ENCODE measurements at regions not wholly inside any gene's neighbourhood (a gene's known extent, or its start where the extent isn't known, plus 50 kb on each side); places are given as distances from the start of the nearest gene placed in this dataset.

DNA sequence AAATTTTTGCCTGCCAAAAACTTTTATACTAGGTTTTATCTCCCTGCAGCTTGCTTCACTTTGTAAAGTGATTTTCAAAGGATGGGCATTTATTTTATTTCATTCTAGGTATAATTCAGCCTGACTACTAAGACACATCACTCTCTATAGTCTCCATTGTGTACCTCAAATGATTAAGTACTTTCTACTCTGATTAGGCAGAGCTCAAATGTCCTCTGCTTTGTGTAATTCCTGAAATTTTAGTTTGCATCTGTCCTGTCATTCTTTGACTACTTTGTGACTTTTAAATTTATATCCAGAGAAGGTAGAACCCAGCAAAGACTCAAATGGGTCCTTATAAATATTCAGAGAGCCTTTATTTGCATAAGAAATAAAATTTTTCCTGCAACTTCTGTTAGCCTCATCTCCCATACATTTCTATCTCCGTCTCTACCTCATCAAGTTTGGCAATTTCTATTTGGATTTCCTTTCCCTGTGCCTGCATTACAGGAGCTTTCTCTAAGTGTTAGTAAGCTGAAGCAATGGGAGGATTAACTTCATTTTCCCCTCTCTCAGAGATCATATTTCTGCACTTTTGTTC lies 1038.0 kb upstream of the ATXN8OS start:
- H3K9me3 Mint-ChIP-seq (ENCODE audit: low read depth), result no peaks in the 10 kb centered on the region
- H3K27me3 Mint-ChIP-seq, result no peaks in the 10 kb centered on the region
- H3K4me1 Mint-ChIP-seq (ENCODE audit: low read depth), result no peaks in the 10 kb centered on the region
- H3K27ac Mint-ChIP-seq, result no peak overlapping the region
- H3K36me3 Mint-ChIP-seq (ENCODE audit: insufficient read depth), result no peaks in the 10 kb centered on the region
- TF ChIP-seq, protein P1, sequence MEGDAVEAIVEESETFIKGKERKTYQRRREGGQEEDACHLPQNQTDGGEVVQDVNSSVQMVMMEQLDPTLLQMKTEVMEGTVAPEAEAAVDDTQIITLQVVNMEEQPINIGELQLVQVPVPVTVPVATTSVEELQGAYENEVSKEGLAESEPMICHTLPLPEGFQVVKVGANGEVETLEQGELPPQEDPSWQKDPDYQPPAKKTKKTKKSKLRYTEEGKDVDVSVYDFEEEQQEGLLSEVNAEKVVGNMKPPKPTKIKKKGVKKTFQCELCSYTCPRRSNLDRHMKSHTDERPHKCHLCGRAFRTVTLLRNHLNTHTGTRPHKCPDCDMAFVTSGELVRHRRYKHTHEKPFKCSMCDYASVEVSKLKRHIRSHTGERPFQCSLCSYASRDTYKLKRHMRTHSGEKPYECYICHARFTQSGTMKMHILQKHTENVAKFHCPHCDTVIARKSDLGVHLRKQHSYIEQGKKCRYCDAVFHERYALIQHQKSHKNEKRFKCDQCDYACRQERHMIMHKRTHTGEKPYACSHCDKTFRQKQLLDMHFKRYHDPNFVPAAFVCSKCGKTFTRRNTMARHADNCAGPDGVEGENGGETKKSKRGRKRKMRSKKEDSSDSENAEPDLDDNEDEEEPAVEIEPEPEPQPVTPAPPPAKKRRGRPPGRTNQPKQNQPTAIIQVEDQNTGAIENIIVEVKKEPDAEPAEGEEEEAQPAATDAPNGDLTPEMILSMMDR (IDR thresholded peaks at IDR 0.05; ENCODE audit: unreplicated experiment), result no peak
- DNase-seq (ENCODE audit: low spot score, unreplicated experiment), result no peak
- no peak overlapping the region for H3K4me3 Mint-ChIP-seq (ENCODE audit: low read depth)

DNA sequence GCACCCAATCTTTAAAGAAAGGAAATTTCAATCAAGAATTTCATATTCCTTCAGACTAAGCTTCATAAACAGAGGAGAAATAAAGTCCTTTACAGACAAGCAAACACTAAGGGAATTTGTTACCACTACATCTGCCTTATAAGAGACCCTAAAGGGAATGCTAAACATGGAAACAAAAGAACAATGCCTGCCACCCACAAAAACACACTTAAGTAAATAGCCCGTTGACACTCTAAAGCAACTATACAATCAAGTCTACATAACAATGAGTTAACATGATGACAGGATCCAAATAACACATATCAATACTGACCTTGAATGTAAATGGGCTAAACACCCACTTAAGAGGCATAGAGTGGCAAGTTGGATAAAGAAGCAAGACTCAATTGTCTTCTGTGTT lies 1056.9 kb upstream of the ATXN8OS start:
- TF ChIP-seq, protein P1 (IDR thresholded peaks at IDR 0.05; ENCODE audit: unreplicated experiment), result no peak
- no peak for DNase-seq (ENCODE audit: low spot score, unreplicated experiment)
- H3K4me3 Mint-ChIP-seq (ENCODE audit: low read depth), result no peak overlapping the region
- no peak overlapping the region for H3K27ac Mint-ChIP-seq
- H3K4me1 Mint-ChIP-seq (ENCODE audit: low read depth), result peaks cover 2% of the 10 kb centered on the region
- no peaks in the 10 kb centered on the region for H3K36me3 Mint-ChIP-seq (ENCODE audit: insufficient read depth)
- H3K27me3 Mint-ChIP-seq, result no peaks in the 10 kb centered on the region
- peaks cover 28% of the 10 kb centered on the region for H3K9me3 Mint-ChIP-seq (ENCODE audit: low read depth)

GRCh38 chr13:69044629-69045028 lies 1063.0 kb upstream of the ATXN8OS start:
- Mint-ChIP-seq H3K36me3 (ENCODE audit: insufficient read depth) (no peaks in the 10 kb centered on the region), H3K27me3 (no peaks in the 10 kb centered on the region), H3K9me3 (ENCODE audit: low read depth) (peaks cover under 1% of the 10 kb centered on the region), H3K27ac (no peak overlapping the region), H3K4me3 (ENCODE audit: low read depth) (no peak overlapping the region), H3K4me1 (ENCODE audit: low read depth) (no peaks in the 10 kb centered on the region)
- no peak for DNase-seq (ENCODE audit: low spot score, unreplicated experiment)
- TF ChIP-seq, protein P1 (IDR thresholded peaks at IDR 0.05; ENCODE audit: unreplicated experiment), result no peak

DNA sequence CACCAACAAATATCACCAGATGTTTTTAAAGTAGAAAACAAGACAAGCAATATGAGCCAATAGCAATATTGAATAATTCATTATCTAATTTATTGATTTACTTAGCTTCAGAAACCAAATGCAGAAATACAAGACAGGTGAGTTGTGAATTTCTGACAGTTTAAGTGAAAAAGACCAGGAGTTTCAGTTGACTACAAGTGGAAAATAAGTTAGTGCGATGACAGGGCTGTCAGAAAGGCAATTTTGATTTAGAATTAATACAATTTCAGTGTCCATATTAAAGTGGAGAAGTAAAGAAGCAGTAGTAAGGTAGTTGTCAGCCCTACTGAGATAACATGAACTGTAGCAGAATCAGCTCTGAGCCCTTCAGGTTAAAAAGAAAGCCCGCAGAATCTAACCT lies 1066.7 kb upstream of the ATXN8OS start:
- no peak overlapping the region for H3K27ac Mint-ChIP-seq
- no peaks in the 10 kb centered on the region for H3K27me3 Mint-ChIP-seq
- H3K9me3 Mint-ChIP-seq (ENCODE audit: low read depth), result no peaks in the 10 kb centered on the region

GRCh38 chr13:69035771-69036170 lies 1071.9 kb upstream of the ATXN8OS start:
- TF ChIP-seq, protein P1 (IDR thresholded peaks at IDR 0.05; ENCODE audit: unreplicated experiment), result no peak
- no peaks in the 10 kb centered on the region for H3K36me3 Mint-ChIP-seq (ENCODE audit: insufficient read depth)
- DNase-seq (ENCODE audit: low spot score, unreplicated experiment), result no peak
- no peaks in the 10 kb centered on the region for H3K9me3 Mint-ChIP-seq (ENCODE audit: low read depth)
- no peaks in the 10 kb centered on the region for H3K27me3 Mint-ChIP-seq
- H3K4me3 Mint-ChIP-seq (ENCODE audit: low read depth), result no peak overlapping the region
- H3K4me1 Mint-ChIP-seq (ENCODE audit: low read depth), result no peaks in the 10 kb centered on the region
- H3K27ac Mint-ChIP-seq, result no peak overlapping the region

More for the DNA sequence above, 1066.7 kb upstream of the ATXN8OS start:
- DNase-seq (ENCODE audit: low spot score, unreplicated experiment), result no peak
- Mint-ChIP-seq H3K4me3 (ENCODE audit: low read depth) (no peak overlapping the region), H3K4me1 (ENCODE audit: low read depth) (no peaks in the 10 kb centered on the region), H3K36me3 (ENCODE audit: insufficient read depth) (no peaks in the 10 kb centered on the region)
- TF ChIP-seq, protein P1 (IDR thresholded peaks at IDR 0.05; ENCODE audit: unreplicated experiment), result no peak

Measured in progenitor cell of endocrine pancreas (in vitro differentiated cells).